HG02798 (cell line): ENCODE measurements at regions not wholly inside any gene's neighbourhood (a gene's known extent, or its start where the extent isn't known, plus 50 kb on each side); places are given as distances from the start of the nearest gene placed in this dataset.

Experiments
- ATAC-seq: cut with Tn5 transposase; IDR thresholded peaks from one replicate; pipeline ENCODE4 v1.9.1; 2021; ENCODE audit warnings: mild to moderate bottlenecking; ENCODE audit not compliant: unreplicated experiment, poor library complexity

DNA sequence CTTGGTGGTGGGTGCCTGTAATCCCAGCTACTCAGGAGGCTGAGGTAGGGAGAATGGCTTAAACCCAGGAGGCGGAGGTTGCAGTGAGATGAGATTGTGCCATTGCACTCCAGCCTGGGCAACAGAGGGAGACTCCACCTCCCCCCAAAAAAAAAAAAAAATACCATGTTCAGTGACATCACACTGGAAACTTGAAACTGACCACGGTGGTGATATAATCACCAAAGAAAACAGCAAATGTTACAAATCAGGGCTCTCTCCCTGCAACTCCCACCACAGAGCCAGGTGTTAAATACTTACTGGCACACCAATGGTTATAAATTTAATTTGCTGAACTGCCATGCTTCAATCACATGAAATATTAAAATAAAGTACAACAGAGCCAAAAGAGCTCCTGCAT, 81.4 kb downstream of the ZNF608 start:
- ATAC-seq: peak; percentile 46

- ATAC-seq: no peak
Measured at GRCh38 chr5:124664287-124664686, 82.2 kb downstream of the ZNF608 start.

GRCh38 chr5:124663101-124663506, 83.3 kb downstream of the ZNF608 start:
- ATAC-seq: no peak

DNA sequence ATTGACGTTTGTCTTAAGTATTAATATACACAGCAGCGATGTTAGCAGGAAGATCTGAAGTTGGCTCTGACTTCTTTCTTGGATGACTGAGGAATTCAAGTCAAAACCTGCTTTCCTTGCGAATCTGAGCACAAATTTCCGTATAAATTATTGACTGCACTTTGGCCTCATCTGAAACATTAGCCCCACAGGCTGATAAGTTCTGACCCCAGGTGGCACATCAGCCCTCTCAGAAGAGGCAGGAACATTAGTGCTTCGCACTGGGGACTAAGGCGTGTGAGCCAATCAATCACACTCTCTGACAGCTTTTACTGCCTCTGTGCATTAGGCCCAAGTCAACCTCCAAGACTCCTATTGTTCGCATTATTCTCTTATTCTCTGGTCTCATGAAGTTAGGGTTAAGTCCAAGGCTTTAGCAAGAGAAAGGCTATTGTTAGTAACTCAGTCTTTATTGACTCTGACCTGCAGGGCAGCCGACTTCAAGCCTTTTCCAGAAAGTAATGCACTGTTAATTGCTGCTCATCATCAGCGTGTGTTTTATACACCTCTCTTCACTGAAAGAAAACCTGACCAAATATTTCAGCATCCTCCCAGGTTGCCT, 84.2 kb downstream of the ZNF608 start:
- no peak for ATAC-seq

DNA sequence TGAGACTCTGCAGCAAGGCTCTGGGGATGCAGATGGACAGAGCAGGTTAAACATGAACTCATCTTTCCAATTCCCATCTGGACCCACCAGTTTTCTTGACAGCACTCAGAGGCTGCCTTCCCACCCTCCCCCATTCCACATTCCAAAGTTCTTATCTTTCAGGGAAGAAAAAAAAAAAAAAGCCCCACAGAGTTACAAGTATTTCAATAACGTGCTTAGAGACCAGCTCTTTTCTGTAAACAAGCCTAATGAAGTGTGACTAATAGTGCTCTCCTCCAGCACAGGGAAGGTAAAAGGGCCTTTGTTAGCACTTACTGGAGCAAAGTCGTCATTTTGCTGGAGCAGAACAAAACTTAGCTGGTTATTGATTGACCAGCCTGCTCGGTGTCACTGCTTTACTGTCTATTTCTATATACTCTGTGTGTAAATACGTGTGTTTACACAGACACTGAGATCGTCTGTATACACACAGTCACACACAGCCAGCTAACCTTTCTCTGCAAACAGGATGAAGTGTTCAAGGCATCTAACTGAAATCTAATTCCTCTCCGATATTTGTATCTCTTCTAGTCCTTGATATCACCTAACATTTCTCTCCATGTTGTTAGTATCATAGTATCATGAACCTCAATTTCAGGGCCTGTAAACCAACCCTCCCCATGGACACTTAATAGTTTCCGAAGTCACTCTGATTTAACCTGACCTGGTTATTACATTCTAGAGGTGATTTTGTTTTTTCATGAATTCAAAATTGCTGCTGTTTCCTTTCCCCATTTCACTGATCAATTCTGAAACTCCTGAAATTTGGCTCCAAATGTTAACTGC, 84.9 kb downstream of the ZNF608 start:
- ATAC-seq: no peak

DNA sequence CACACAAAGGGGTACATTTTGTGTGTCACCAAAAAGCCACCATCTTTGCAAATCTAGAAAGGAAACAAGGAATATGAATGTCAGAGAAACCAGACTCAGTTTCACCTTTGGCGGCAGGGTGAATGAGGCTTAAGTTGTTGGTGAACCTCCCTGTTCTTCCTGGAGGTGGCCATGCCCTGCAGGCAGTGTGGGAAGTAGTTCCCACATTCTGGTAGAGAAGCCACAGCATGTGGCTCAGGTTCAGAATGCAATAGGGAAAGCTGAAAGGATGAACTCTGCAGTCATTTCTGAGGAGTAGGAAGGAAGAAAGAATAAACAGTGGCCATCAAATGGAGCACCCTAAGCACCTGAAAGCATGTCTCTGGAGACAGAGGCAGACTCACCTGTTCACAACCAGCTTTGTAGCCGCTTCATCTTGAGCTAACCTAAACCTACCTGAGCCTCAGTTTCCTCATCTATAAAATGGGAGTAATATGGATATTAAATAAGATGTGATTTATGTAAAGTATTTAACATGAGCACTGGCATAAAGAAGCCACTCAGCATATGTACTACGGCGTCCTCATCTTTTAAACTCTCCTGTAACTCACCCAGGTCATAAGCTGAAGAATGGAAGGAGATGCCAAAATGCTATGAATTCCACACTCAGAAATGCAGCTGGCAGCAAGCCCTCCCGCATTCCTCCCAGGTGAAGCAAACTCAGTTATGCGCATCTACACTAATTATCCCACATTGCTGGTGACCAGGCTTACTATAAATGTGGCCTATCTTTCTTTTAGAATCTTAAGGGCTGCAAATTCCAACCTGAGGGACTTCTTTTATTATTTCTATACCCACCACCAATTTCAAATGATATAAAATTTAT, 86.0 kb downstream of the ZNF608 start:
- ATAC-seq: no peak

DNA sequence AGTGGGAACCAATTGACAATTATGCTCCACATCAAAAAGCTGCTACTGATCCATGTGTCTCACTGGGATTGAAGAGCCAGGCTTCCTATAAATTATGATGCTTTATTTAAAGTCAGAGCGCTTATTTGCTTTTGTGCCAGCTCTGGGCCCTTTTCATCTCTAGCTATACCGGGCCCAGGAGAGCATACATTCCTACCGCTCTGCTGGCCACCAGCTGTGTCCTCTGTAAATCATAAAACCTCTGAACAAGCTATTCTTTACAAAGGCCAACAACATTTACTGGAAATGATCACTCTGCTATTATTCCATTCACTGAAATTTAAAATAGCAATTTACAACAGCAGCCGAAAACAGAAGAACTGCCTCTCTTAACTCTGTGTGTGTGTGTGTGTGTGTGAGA, 86.6 kb downstream of the ZNF608 start:
- ATAC-seq: no peak

DNA sequence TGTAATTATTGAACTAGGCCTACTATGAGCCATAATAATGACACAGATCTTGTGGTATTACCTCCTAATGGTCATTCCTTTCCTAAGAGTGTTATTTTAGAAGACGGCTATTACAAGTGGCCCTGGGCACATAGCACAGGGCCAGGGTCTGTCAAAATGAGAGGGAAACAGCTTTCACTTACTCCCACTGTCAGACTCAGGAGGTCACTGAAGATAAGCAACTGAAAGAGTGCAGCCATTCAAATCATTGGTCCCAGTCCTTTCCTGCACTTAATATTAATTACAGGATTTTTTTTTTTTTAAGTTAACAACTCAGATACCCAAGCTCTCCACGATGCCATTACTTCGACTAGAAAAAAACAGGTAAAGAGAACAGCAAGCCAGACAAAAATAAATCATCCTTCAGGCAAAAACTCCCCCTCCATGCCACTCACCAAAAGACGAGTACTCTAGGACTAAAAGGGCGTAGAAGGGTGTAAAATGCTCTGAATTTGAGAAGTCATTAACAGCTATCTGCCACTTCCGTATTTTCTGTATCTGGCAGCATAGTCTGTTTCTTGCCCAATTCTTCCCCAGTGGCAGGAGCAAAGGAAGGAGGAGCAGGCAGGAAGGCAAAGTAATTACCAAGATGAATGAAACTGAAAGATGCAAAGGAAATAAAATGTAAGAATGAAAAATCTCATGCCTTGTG, 87.4 kb downstream of the ZNF608 start:
- ATAC-seq: no peak

DNA sequence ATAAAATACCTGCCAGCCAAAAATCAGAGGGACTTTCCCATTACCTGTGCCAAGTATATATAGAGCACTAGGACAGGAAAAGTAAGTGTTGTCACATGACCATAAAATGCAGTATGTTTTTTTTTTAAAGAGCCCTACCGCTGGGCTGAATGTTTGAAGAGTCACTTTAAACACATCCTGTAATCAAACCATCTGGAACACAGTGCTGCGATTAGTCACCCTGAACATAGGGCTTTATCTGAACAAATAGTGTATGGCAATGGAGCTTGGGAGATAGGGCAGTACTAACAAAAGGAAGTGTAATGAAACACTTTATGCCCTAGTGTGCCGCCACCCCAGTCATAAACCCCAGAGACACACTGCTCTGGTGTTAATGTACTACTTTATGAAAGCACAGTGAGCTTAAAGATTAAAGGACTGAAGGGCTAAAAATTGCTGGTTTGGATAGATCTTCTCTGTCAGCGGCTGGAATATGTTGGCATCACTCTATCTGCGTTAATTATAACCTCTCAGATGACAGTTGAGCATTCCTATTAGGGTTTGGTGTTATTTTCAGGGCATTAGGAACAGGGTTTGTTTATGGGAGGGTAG, 90.4 kb downstream of the ZNF608 start:
- ATAC-seq: no peak

DNA sequence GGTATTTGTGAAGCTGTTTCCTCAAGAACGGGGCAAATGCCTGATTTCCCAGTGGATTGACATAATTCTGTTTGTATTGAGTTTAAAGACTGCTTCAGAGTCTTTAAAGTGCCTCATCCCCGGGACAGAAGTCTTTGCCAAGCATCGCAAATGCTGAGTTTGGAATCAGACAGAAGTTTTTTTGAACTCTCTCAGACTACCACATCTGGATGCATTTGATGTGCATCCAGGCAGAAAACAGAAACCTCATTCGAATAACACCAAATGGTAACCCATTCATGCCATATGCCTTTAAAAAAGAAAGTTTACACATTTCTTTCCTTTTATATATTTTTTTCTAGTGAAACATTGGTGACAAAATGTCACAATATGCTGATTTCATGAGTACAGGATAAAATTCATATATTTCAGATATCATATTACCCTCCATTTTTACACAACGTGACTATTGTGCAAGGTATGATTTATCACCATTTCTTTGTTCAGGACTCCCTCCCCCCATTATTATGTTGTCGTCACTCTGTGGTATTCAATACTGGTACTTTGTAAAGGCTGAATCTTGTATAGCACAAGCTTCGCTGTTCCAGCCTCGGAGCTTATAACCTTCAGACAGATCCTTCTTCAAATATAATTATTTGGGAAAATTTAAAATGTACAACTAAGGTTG, 91.1 kb downstream of the ZNF608 start:
- ATAC-seq: no peak

DNA sequence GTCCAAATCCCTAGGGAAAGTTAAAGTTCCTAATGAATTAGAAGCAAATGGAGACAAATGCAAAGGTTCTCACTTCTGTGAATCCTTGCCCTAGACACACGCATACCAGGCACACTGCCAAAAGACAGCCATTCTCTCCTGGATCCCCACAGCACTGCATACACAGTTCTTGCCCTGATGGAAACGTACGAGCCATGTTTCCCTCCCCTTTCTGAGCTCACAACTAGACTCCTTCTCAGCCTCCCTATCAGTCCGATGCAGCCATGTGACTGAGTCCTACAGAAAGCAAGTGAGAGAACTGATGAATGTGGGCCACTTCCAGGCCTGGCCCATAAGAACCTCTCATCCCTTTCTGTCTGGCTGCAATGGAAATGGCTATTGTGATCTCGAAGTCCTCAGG, 92.0 kb downstream of the ZNF608 start:
- no peak for ATAC-seq

- ATAC-seq: no peak
Measured at GRCh38 chr5:124653666-124654065, 92.8 kb downstream of the ZNF608 start.

DNA sequence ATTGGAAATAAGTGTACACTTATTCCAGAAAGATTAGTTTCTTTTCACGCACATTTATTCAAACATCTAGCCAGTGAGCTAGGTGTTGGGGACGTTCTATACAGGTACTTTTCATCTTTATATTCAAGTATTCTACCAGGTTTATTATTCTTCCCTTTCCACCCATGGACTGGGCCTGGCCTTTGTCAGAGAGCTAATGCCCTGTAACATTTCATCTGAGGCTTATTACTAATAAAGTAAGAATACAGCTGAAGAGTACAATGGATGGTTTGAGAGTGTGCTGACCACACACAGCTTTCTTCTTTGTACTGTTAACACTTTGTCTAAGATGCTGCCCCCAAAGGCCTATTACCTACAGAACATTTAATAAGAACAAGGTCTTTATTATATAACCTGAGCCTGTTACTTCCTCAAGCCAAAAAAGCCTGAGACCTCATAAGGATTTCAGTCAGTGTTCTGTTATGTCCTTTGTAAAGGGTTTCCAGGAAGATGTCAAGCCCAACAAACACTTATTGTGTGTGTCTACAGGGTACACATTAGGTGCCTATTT, 93.5 kb downstream of the ZNF608 start:
- no peak for ATAC-seq

DNA sequence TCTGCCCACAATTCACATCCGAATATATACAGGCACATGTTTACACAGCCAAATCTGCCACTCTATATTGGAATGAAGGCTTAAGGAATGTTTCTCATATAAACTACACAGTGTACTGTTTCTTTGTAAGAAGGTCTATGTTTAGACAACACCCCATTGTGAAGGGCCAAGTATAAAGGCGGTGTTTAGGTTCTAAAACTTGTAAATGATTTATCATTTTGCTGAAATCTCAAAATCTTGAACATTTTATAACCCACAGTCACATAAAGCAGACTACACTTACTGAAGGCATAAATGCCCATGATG, 94.0 kb downstream of the ZNF608 start:
- ATAC-seq: no peak

- ATAC-seq: peak; percentile 51
Measured at GRCh38 chr5:124651663-124652513, 94.6 kb downstream of the ZNF608 start.

DNA sequence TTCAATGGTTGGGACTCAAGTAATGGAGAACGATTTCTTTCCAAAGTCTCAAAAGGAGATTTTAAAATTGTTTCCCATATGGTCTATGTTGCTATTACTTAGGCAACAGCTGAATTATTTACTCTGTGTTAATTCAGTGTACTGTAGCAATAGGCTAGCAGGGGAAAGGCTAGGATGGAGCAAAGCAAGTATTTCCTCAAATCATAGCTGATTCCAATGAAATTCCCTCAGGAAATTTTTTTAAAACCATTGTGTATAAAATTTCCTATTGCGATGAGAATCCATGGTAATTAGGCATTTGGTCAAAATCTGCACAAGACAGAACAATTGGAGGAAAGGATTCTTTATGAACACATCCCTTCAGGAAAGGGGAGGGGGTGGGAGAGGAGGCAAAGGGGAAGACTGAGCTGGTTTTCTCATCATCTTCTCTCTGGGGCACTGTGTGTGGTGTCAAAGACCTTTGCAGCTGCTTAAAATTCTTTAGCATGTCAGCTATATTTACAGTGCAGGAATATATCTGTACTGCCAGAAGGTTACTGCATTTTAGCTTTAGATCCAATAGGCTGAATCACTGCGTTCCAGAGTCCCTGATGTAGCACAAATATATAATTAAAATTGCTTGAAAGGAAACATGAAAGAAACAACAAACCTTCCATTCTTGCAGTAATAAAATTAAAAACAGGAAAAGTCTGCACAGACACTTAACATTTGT, 95.3 kb downstream of the ZNF608 start:
- no peak for ATAC-seq

DNA sequence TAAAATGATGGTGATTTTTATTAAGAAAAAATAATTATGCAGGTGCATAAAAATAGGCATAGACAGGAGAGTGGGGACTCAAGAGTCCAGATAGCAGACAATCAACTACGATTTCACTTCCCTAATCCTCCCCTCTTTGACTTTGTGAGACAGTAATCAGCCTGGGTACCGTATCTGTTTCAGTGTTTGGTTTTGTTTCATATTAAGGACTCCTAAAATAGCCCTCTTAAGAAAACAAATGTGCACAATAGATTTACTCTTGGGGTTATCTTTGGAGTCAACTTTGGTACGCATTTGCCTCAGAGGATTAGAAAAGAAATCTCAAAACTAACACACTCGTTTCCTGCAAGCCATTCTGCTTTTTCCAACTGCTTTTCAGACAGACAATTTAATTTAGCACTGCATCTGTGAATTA, 96.3 kb downstream of the ZNF608 start:
- peak; percentile 62 for ATAC-seq
